ENCODE measurements at regions not wholly inside any gene's neighbourhood (a gene's known extent, or its start where the extent isn't known, plus 50 kb on each side); places are given as distances from the start of the nearest gene placed in this dataset.

- peaks cover 28% of the 10 kb centered on the region for H3K9me3 Mint-ChIP-seq (ENCODE audit: unreplicated experiment)
- no peak for TF ChIP-seq CTCF (IDR thresholded peaks at IDR 0.05; ENCODE audit: unreplicated experiment)
- no peaks in the 10 kb centered on the region for H3K27me3 Mint-ChIP-seq (ENCODE audit: insufficient read depth, unreplicated experiment)
- DNase-seq (ENCODE audit: unreplicated experiment) = no peak
- no peak overlapping the region for H3K27ac Mint-ChIP-seq (ENCODE audit: low read depth, unreplicated experiment)
- H3K36me3 Mint-ChIP-seq (ENCODE audit: insufficient read depth, unreplicated experiment) = no peaks in the 10 kb centered on the region
- BruUV-seq (replicated peaks) = no TSS peak
- no peaks in the 10 kb centered on the region for H3K4me1 Mint-ChIP-seq (ENCODE audit: insufficient read depth, unreplicated experiment)
- ChIA-PET POLR2A (no interaction called here), CTCF (interaction anchor here (0.8 kb wide), 1 partner anchor 9 kb away, joined by 3 read pairs; no protein-coding TSS in a partner anchor)
- H3K4me3 Mint-ChIP-seq (ENCODE audit: unreplicated experiment) = no peak overlapping the region
- intact Hi-C loops (cut with micrococcal nuclease) = no loop called here
Observed at GRCh38 chr11:130732476-130732875, 183.8 kb downstream of the SNX19 start.

GRCh38 chr11:130737041-130737830 lies 179.0 kb downstream of the SNX19 start:
- ChIA-PET CTCF (no interaction called here), POLR2A (no interaction called here)
- intact Hi-C loops (cut with micrococcal nuclease) = no loop called here
- no peaks in the 10 kb centered on the region for H3K27me3 Mint-ChIP-seq (ENCODE audit: insufficient read depth, unreplicated experiment)
- H3K27ac Mint-ChIP-seq (ENCODE audit: low read depth, unreplicated experiment) = no peak overlapping the region
- no peaks in the 10 kb centered on the region for H3K4me1 Mint-ChIP-seq (ENCODE audit: insufficient read depth, unreplicated experiment)
- H3K36me3 Mint-ChIP-seq (ENCODE audit: insufficient read depth, unreplicated experiment) = no peaks in the 10 kb centered on the region
- H3K9me3 Mint-ChIP-seq (ENCODE audit: unreplicated experiment) = peaks cover 30% of the 10 kb centered on the region
- no peak for DNase-seq (ENCODE audit: unreplicated experiment)
- BruUV-seq (replicated peaks) = no TSS peak
- TF ChIP-seq CTCF (IDR thresholded peaks at IDR 0.05; ENCODE audit: unreplicated experiment) = no peak
- H3K4me3 Mint-ChIP-seq (ENCODE audit: unreplicated experiment) = no peak overlapping the region

- Mint-ChIP-seq H3K4me1 (ENCODE audit: insufficient read depth, unreplicated experiment) (no peaks in the 10 kb centered on the region), H3K27ac (ENCODE audit: low read depth, unreplicated experiment) (no peak overlapping the region)
Observed at GRCh38 chr11:130737866-130738431, 178.3 kb downstream of the SNX19 start.

GRCh38 chr11:130738611-130739010 lies 177.7 kb downstream of the SNX19 start:
- no peak for TF ChIP-seq CTCF (IDR thresholded peaks at IDR 0.05; ENCODE audit: unreplicated experiment)
- no peak for DNase-seq (ENCODE audit: unreplicated experiment)
- intact Hi-C loops (cut with micrococcal nuclease) = no loop called here
- no TSS peak for BruUV-seq (replicated peaks)
- Mint-ChIP-seq H3K27me3 (ENCODE audit: insufficient read depth, unreplicated experiment) (no peaks in the 10 kb centered on the region), H3K9me3 (ENCODE audit: unreplicated experiment) (peaks cover 31% of the 10 kb centered on the region), H3K27ac (ENCODE audit: low read depth, unreplicated experiment) (no peak overlapping the region), H3K4me1 (ENCODE audit: insufficient read depth, unreplicated experiment) (no peaks in the 10 kb centered on the region), H3K4me3 (ENCODE audit: unreplicated experiment) (no peak overlapping the region), H3K36me3 (ENCODE audit: insufficient read depth, unreplicated experiment) (no peaks in the 10 kb centered on the region)
- ChIA-PET CTCF (no interaction called here), POLR2A (no interaction called here)

More at GRCh38 chr11:130737866-130738431, 178.3 kb downstream of the SNX19 start:
- ChIA-PET CTCF (no interaction called here), POLR2A (no interaction called here)
- intact Hi-C loops (cut with micrococcal nuclease) = no loop called here
- H3K36me3 Mint-ChIP-seq (ENCODE audit: insufficient read depth, unreplicated experiment) = no peaks in the 10 kb centered on the region
- H3K27me3 Mint-ChIP-seq (ENCODE audit: insufficient read depth, unreplicated experiment) = no peaks in the 10 kb centered on the region
- BruUV-seq (replicated peaks) = no TSS peak
- peaks cover 31% of the 10 kb centered on the region for H3K9me3 Mint-ChIP-seq (ENCODE audit: unreplicated experiment)
- TF ChIP-seq CTCF (IDR thresholded peaks at IDR 0.05; ENCODE audit: unreplicated experiment) = no peak
- DNase-seq (ENCODE audit: unreplicated experiment) = no peak
- no peak overlapping the region for H3K4me3 Mint-ChIP-seq (ENCODE audit: unreplicated experiment)

Data from MCF 10A (cell line).